BLaER1 (cell line): ENCODE measurements at regions not wholly inside any gene's neighbourhood (a gene's known extent, or its start where the extent isn't known, plus 50 kb on each side); places are given as distances from the start of the nearest gene placed in this dataset.

Source experiments
- H3K27ac ChIP-seq: shearing (Covaris generic); formaldehyde crosslinking; 2 replicates; pipeline ENCODE4 v1.8.1; 2022
- H3K27me3 ChIP-seq: shearing (Covaris generic); formaldehyde crosslinking; 2 replicates; pipeline ENCODE4 v1.8.1; 2022
- H3K36me3 ChIP-seq: shearing (Covaris generic); formaldehyde crosslinking; 2 replicates; pipeline ENCODE4 v1.8.1; 2022
- H3K4me1 ChIP-seq: shearing (Covaris generic); formaldehyde crosslinking; 2 replicates; pipeline ENCODE4 v1.8.1; 2022
- H3K4me2 ChIP-seq: shearing (Covaris generic); formaldehyde crosslinking; 2 replicates; pipeline ENCODE4 v1.8.1; 2022
- H3K4me3 ChIP-seq: shearing (Covaris generic); formaldehyde crosslinking; 2 replicates; pipeline ENCODE4 v1.8.1; 2022
- H3K9ac ChIP-seq: shearing (Covaris generic); formaldehyde crosslinking; 2 replicates; pipeline ENCODE4 v1.8.1; 2022
- H3K9me3 ChIP-seq: shearing (Covaris generic); formaldehyde crosslinking; 2 replicates; pipeline ENCODE4 v1.8.1; 2022
- H4K20me1 ChIP-seq: shearing (Covaris generic); formaldehyde crosslinking; 2 replicates; pipeline ENCODE4 v1.8.1; 2022
- Cebpa-rat ChIP-seq: shearing (Covaris generic); IDR thresholded peaks from 2 replicates; pipeline ENCODE4 v1.8.1; 2022

GRCh38 chrX:134139090-134139489, 97.9 kb upstream of the CCDC160 start:
- H3K9me3 ChIP-seq = no peaks in the 10 kb centered on the region
- H3K27ac ChIP-seq = no peak overlapping the region
- H3K4me1 ChIP-seq = no peaks in the 10 kb centered on the region
- H3K9ac ChIP-seq = no peak overlapping the region
- no peaks in the 10 kb centered on the region for H3K36me3 ChIP-seq
- H3K4me2 ChIP-seq = no peak overlapping the region
- no peaks in the 10 kb centered on the region; the same call in 1 of the 2 replicates for H4K20me1 ChIP-seq
- no peak overlapping the region for H3K4me3 ChIP-seq
- TF ChIP-seq Cebpa-rat = no peak
- H3K27me3 ChIP-seq = peaks cover 93% of the 10 kb centered on the region

DNA sequence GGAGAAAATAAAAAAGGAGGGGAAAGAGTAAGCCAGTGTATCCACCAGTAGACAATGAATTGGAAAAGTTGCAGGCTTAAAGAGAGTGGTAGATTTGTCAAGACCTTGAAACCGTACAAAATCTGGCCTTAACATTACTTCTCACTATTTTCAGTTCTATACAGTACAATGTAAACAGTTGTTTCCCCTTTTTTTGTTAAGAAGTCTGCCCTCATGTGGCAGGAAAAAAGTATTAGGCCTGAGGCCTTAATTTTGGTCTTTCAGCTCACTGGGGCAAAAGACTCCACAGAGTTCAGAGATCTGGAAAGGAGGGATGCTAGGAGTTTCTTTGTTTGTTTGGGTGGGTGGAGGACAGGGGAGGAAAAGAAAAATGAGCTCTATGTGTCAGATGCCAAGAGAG, 92.8 kb upstream of the CCDC160 start:
- Histone ChIP-seq H3K36me3 (no peaks in the 10 kb centered on the region), H3K4me3 (no peak overlapping the region), H3K9ac (no peak overlapping the region), H3K27me3 (peaks cover 86% of the 10 kb centered on the region), H3K9me3 (no peaks in the 10 kb centered on the region), H3K4me1 (no peaks in the 10 kb centered on the region), H4K20me1 (no peaks in the 10 kb centered on the region; the same call in 1 of the 2 replicates), H3K4me2 (no peak overlapping the region), H3K27ac (no peak overlapping the region)
- TF ChIP-seq Cebpa-rat = no peak

DNA sequence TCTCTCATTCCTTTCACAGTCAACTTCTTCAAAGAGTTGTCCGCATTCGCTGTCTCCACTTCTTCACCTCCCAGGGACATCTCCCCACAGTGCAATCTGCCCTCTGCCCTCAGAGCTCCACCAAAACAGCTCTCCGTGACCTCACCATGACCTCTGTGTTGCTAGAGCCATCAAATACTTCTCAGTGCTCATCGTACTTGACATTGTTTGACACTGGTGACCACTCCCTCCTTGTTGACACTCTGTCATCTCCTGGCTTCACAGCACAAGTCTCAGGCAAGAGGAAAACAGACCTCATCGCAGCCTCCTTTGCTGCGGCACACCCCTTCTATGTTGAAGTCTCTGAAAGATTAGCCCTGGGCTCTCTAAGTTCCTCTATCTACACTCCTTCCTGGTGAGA, 90.5 kb upstream of the CCDC160 start:
- no peak for TF ChIP-seq Cebpa-rat
- peaks cover 75% of the 10 kb centered on the region for H3K27me3 ChIP-seq
- H3K4me3 ChIP-seq = no peak overlapping the region
- no peak overlapping the region for H3K9ac ChIP-seq
- no peaks in the 10 kb centered on the region for H3K4me1 ChIP-seq
- no peak overlapping the region for H3K4me2 ChIP-seq
- H3K27ac ChIP-seq = no peak overlapping the region
- H4K20me1 ChIP-seq = no peaks in the 10 kb centered on the region
- no peaks in the 10 kb centered on the region for H3K9me3 ChIP-seq
- no peaks in the 10 kb centered on the region for H3K36me3 ChIP-seq

DNA sequence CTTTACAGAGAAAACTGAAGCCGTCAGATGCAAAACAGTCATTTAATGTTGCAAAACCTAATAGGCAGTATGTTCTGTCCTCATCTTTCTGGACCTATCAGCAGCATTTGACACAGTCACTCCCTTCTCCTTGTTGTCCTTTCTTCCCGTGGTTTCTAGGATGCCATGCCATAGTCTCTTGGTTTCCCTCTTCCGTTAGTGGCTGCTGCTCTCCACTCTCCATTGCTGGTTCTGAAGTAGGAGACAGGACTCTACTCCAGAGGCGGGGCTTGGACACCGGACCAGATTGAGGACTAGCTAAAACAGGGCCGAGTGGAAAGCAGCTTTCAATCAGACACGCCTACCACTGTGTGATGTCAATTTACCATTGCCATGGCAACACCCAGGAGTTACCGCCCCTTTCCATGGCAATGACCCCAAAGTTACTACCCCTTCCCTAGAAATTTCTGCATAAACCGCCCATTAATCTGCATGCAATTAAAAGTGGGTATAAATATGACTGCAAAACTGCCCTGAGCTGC, 88.8 kb upstream of the CCDC160 start:
- Histone ChIP-seq H4K20me1 (no peaks in the 10 kb centered on the region), H3K4me2 (peak overlapping the region; percentile 20; the same call in 1 of the 2 replicates), H3K9ac (no peak overlapping the region), H3K4me1 (no peaks in the 10 kb centered on the region), H3K27me3 (peaks cover 73% of the 10 kb centered on the region), H3K9me3 (no peaks in the 10 kb centered on the region), H3K4me3 (no peak overlapping the region), H3K27ac (no peak overlapping the region), H3K36me3 (no peaks in the 10 kb centered on the region)
- no peak for TF ChIP-seq Cebpa-rat

- Histone ChIP-seq H3K4me1 (no peaks in the 10 kb centered on the region), H3K4me3 (no peak overlapping the region), H3K4me2 (no peak overlapping the region), H4K20me1 (no peaks in the 10 kb centered on the region), H3K9me3 (no peaks in the 10 kb centered on the region), H3K9ac (no peak overlapping the region), H3K27ac (no peak overlapping the region), H3K36me3 (no peaks in the 10 kb centered on the region), H3K27me3 (peaks cover 76% of the 10 kb centered on the region)
- TF ChIP-seq Cebpa-rat = no peak
These were observed 78.0 kb upstream of the CCDC160 start for GRCh38 chrX:134158821-134159512.

GRCh38 chrX:134161162-134161561, 75.8 kb upstream of the CCDC160 start:
- Histone ChIP-seq H3K4me2 (no peak overlapping the region), H3K27ac (no peak overlapping the region)
- TF ChIP-seq Cebpa-rat = no peak

DNA sequence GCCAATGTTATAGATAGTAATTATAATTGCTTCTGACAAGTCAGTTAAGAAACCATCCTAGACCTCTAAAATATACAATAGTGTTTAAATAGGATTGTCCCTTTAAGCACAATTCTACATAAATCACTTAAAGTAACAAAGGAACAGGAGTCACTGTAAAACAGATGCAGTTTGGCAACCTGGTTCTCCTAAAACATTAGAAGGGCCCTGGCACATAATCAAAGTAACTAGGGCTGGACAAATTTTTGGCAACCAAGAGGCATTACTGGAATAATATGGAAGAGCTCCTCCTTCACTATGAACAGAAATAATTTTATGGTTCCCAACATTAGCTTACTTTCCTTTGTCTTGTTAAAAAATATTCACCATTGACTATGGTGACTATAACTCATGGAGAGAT, 75.0 kb upstream of the CCDC160 start:
- no peak for TF ChIP-seq Cebpa-rat
- Histone ChIP-seq H3K4me3 (no peak overlapping the region), H3K36me3 (no peaks in the 10 kb centered on the region), H4K20me1 (no peaks in the 10 kb centered on the region), H3K4me2 (no peak overlapping the region), H3K27me3 (peaks cover 87% of the 10 kb centered on the region), H3K4me1 (no peaks in the 10 kb centered on the region), H3K27ac (no peak overlapping the region), H3K9me3 (no peaks in the 10 kb centered on the region), H3K9ac (no peak overlapping the region)

More at GRCh38 chrX:134161162-134161561, 75.8 kb upstream of the CCDC160 start:
- Histone ChIP-seq H3K4me1 (no peaks in the 10 kb centered on the region), H3K4me3 (no peak overlapping the region), H3K27me3 (peaks cover 83% of the 10 kb centered on the region), H3K9me3 (no peaks in the 10 kb centered on the region), H3K36me3 (no peaks in the 10 kb centered on the region), H4K20me1 (no peaks in the 10 kb centered on the region), H3K9ac (no peak overlapping the region)

GRCh38 chrX:134163836-134164235, 73.1 kb upstream of the CCDC160 start:
- Histone ChIP-seq H3K27me3 (peaks cover 92% of the 10 kb centered on the region), H3K9me3 (no peaks in the 10 kb centered on the region), H4K20me1 (no peaks in the 10 kb centered on the region), H3K4me1 (no peaks in the 10 kb centered on the region), H3K9ac (no peak overlapping the region), H3K4me3 (no peak overlapping the region), H3K36me3 (no peaks in the 10 kb centered on the region), H3K4me2 (no peak overlapping the region), H3K27ac (no peak overlapping the region)
- TF ChIP-seq Cebpa-rat = no peak

GRCh38 chrX:134167591-134168203, 69.3 kb upstream of the CCDC160 start:
- Histone ChIP-seq H3K27me3 (peaks cover 94% of the 10 kb centered on the region), H3K9me3 (peaks cover 10% of the 10 kb centered on the region), H3K36me3 (no peaks in the 10 kb centered on the region), H3K9ac (no peak overlapping the region), H3K4me2 (no peak overlapping the region), H3K4me3 (no peak overlapping the region), H4K20me1 (no peaks in the 10 kb centered on the region; the same call in 1 of the 2 replicates), H3K4me1 (no peaks in the 10 kb centered on the region), H3K27ac (no peak overlapping the region)
- TF ChIP-seq Cebpa-rat = no peak
